ENCODE measurements at regions not wholly inside any gene's neighbourhood (a gene's known extent, or its start where the extent isn't known, plus 50 kb on each side); places are given as distances from the start of the nearest gene placed in this dataset.

GRCh38 chr18:75482880-75483279 is 55.4 kb upstream of the SMIM21 start:
- intact Hi-C loops (cut with DNase I) = no loop called here

DNA sequence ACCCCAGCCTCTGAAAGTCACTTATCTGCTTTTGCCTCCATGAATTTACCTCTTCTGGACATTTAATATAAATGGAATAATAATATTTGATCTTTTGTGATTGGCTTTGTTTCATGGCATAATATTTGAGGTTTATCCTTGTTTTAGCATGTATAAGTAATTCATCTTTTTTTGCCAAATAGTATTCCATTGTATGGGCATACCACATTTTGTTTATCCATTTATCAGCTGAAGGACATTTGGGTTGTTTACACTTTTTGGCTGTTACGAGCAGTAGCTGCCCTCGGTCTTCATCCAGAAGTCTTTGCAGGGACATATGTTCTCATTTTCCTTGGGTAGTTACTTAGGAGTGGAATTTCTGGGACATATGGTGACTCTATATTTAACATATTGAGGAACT is 53.0 kb upstream of the SMIM21 start:
- intact Hi-C loops (cut with DNase I) = no loop called here
- ATAC-seq (ENCODE audit: poor library complexity) (no peak), DNase-seq (no peak)

More at GRCh38 chr18:75482880-75483279, 55.4 kb upstream of the SMIM21 start:
- no peak for DNase-seq
- ATAC-seq (ENCODE audit: poor library complexity) = no peak

GRCh38 chr18:75478996-75479880 is 51.7 kb upstream of the SMIM21 start:
- intact Hi-C loops (cut with DNase I) = loop anchor here (5.0 kb wide), 1 partner anchor 822 kb away; no protein-coding TSS in a partner anchor
- no peak for DNase-seq
- ATAC-seq (ENCODE audit: poor library complexity) = peak; percentile 85

- intact Hi-C loops (cut with DNase I) = loop anchor here (5.0 kb wide), 1 partner anchor 821 kb away; no protein-coding TSS in a partner anchor
- peak; percentile 60 for ATAC-seq (ENCODE audit: poor library complexity)
- DNase-seq = no peak
These were observed 50.4 kb upstream of the SMIM21 start for GRCh38 chr18:75477900-75478299.

All from Right ventricle myocardium superior (tissue), 1 donor.